Keratinocyte (primary cell): ENCODE measurements at regions not wholly inside any gene's neighbourhood (a gene's known extent, or its start where the extent isn't known, plus 50 kb on each side); places are given as distances from the start of the nearest gene placed in this dataset.

ENCODE experiments used
- DNase-seq: peaks from one replicate; pipeline ENCODE4 v3.0.0-alpha.2; 2011; ENCODE audit warnings: low read depth, missing footprints, low spot score
- FAIRE-seq: peaks from 2 replicates; lab custom pipeline; 2011; peaks lifted over from hg19 to GRCh38; lab: Jason Lieb, UNC
- H2AFZ ChIP-seq: 2 replicates; pipeline ENCODE4 v1.6.0; 2012; ENCODE audit warnings: low read length, control low read depth, inconsistent platforms; ENCODE audit not compliant: control insufficient read depth
- H3K27ac ChIP-seq: 2 replicates; pipeline ENCODE4 v1.5.1; 2011; ENCODE audit warnings: low read length; ENCODE audit not compliant: control insufficient read depth, insufficient read depth
- H3K27me3 ChIP-seq: 3 replicates; pipeline ENCODE4 v1.6.0; 2011; ENCODE audit warnings: low read length; ENCODE audit not compliant: control insufficient read depth, insufficient read depth; ENCODE audit errors: extremely low read depth
- H3K36me3 ChIP-seq, 2 experiments: 2 replicates in 1 of 2; 3 replicates in 1 of 2; pipeline ENCODE4 v1.5.1; 2011; ENCODE audit warnings: low read length in 2 of 2, mild to moderate bottlenecking in 1 of 2; ENCODE audit not compliant: control insufficient read depth in 2 of 2, insufficient read depth in 2 of 2; ENCODE audit errors: extremely low read depth in 1 of 2
- H3K4me1 ChIP-seq: 3 replicates; pipeline ENCODE4 v1.5.1; 2011; ENCODE audit warnings: low read length; ENCODE audit not compliant: control insufficient read depth, insufficient read depth; ENCODE audit errors: extremely low read depth
- H3K4me2 ChIP-seq: 3 replicates; pipeline ENCODE4 v1.6.0; 2011; ENCODE audit warnings: low read depth, low read length; ENCODE audit not compliant: control insufficient read depth, insufficient read depth; ENCODE audit errors: extremely low read depth
- H3K4me3 ChIP-seq, 3 experiments: fragments of 200-600 bp in 1 of 3; sonication (generic) in 1 of 3; 2 replicates in 2 of 3; 3 replicates in 1 of 3; pipeline ENCODE4 v1.5.1; 2011 to 2016; ENCODE audit warnings: low read length in 3 of 3, mild to moderate bottlenecking in 3 of 3, control low read depth in 2 of 3, inconsistent platforms in 1 of 3, low read depth in 1 of 3, mixed read lengths in 1 of 3, mixed run types in 1 of 3, moderate library complexity in 1 of 3; ENCODE audit not compliant: control insufficient read depth in 2 of 3, insufficient read depth in 2 of 3; ENCODE audit errors: extremely low read depth in 1 of 3
- H3K79me2 ChIP-seq: 2 replicates; pipeline ENCODE4 v1.6.0; 2012; ENCODE audit warnings: low read length; ENCODE audit not compliant: control insufficient read depth, insufficient read depth
- H3K9ac ChIP-seq: 3 replicates; pipeline ENCODE4 v1.6.0; 2011; ENCODE audit warnings: low read length; ENCODE audit not compliant: control insufficient read depth, insufficient read depth; ENCODE audit errors: extremely low read depth
- H3K9me1 ChIP-seq: 3 replicates; pipeline ENCODE4 v1.6.0; 2011; ENCODE audit warnings: low read length; ENCODE audit not compliant: control insufficient read depth, insufficient read depth; ENCODE audit errors: extremely low read depth
- H3K9me3 ChIP-seq: 2 replicates; pipeline ENCODE4 v1.5.1; 2012; ENCODE audit warnings: low read depth, low read length; ENCODE audit not compliant: control insufficient read depth
- H4K20me1 ChIP-seq: 3 replicates; pipeline ENCODE4 v1.6.0; 2011; ENCODE audit warnings: low read length; ENCODE audit not compliant: control insufficient read depth, insufficient read depth; ENCODE audit errors: extremely low read depth
- CTCF ChIP-seq, 3 experiments: IDR thresholded peaks in 1 of 3; conservative IDR thresholded peaks in 1 of 3; optimal IDR thresholded peaks in 1 of 3; 2 replicates in 2 of 3; 3 replicates in 1 of 3; pipeline versions ENCODE3 to v1.5.1; 2011; ENCODE audit warnings: low read length in 3 of 3, mild to moderate bottlenecking in 3 of 3, moderate library complexity in 2 of 3, control low read depth in 1 of 3, inconsistent platforms in 1 of 3; ENCODE audit not compliant: insufficient read depth in 2 of 3; ENCODE audit errors: extremely low read depth in 1 of 3
- EZH2 ChIP-seq: IDR thresholded peaks from one replicate; pipeline ENCODE4 v1.6.1; 2012; ENCODE audit warnings: inconsistent platforms, mild to moderate bottlenecking, low read length, moderate library complexity
- dilution Hi-C: fragments of 300-500 bp; cut with MboI; formaldehyde crosslinking; loops from one replicate; pipeline ENCODE4 v1.7.0; 2020; ENCODE audit warnings: low sequenced_read_pairs; ENCODE audit not compliant: extremely low pct_ligation_motif_present

- FAIRE-seq (no peak), DNase-seq (no peak)
- H2AFZ ChIP-seq: no peak overlapping the region
- H3K4me2 ChIP-seq: no peak overlapping the region
- H4K20me1 ChIP-seq: no peaks in the 10 kb centered on the region
- H3K36me3 ChIP-seq: no peaks in the 10 kb centered on the region
- TF ChIP-seq EZH2: no peak
- TF ChIP-seq CTCF (optimal IDR thresholded peaks at IDR 0.05 in 1 of 3, IDR thresholded peaks at IDR 0.05 in 1 of 3, conservative IDR thresholded peaks at IDR 0.05 in 1 of 3; ENCODE audit: extremely low read depth in 1 of 3, insufficient read depth in 2 of 3, low read length in 3 of 3): no peak
- H3K4me1 ChIP-seq: peaks cover 3% of the 10 kb centered on the region
- no peaks in the 10 kb centered on the region for H3K27me3 ChIP-seq
- no peak overlapping the region for H3K4me3 ChIP-seq
- no peak overlapping the region for H3K9ac ChIP-seq
- dilution Hi-C loops: no loop called here
- H3K9me1 ChIP-seq: no peaks in the 10 kb centered on the region
- no peaks in the 10 kb centered on the region for H3K79me2 ChIP-seq
- no peaks in the 10 kb centered on the region for H3K9me3 ChIP-seq
- no peak overlapping the region for H3K27ac ChIP-seq
Observed at GRCh38 chr1:82879701-82880305, 1079.1 kb downstream of the ADGRL2 start.

GRCh38 chr1:82875170-82875569, 1074.4 kb downstream of the ADGRL2 start:
- H3K36me3 ChIP-seq: no peaks in the 10 kb centered on the region

More at GRCh38 chr1:82875170-82875569, 1074.4 kb downstream of the ADGRL2 start:
- H3K4me3 ChIP-seq: no peak overlapping the region
- no peaks in the 10 kb centered on the region for H3K9me1 ChIP-seq
- FAIRE-seq (no peak), DNase-seq (no peak)
- no peaks in the 10 kb centered on the region for H3K79me2 ChIP-seq
- no peaks in the 10 kb centered on the region for H3K9me3 ChIP-seq
- H2AFZ ChIP-seq: no peak overlapping the region
- TF ChIP-seq EZH2 (no peak), CTCF (optimal IDR thresholded peaks at IDR 0.05 in 1 of 3, IDR thresholded peaks at IDR 0.05 in 1 of 3, conservative IDR thresholded peaks at IDR 0.05 in 1 of 3; ENCODE audit: extremely low read depth in 1 of 3, insufficient read depth in 2 of 3, low read length in 3 of 3) (no peak)
- dilution Hi-C loops: no loop called here
- no peaks in the 10 kb centered on the region for H4K20me1 ChIP-seq
- H3K4me1 ChIP-seq: no peaks in the 10 kb centered on the region
- H3K27ac ChIP-seq: no peak overlapping the region
- no peak overlapping the region for H3K4me2 ChIP-seq
- H3K9ac ChIP-seq: no peak overlapping the region
- H3K27me3 ChIP-seq: no peaks in the 10 kb centered on the region
